ENCODE measurements at regions not wholly inside any gene's neighbourhood (a gene's known extent, or its start where the extent isn't known, plus 50 kb on each side); places are given as distances from the start of the nearest gene placed in this dataset.

DNA sequence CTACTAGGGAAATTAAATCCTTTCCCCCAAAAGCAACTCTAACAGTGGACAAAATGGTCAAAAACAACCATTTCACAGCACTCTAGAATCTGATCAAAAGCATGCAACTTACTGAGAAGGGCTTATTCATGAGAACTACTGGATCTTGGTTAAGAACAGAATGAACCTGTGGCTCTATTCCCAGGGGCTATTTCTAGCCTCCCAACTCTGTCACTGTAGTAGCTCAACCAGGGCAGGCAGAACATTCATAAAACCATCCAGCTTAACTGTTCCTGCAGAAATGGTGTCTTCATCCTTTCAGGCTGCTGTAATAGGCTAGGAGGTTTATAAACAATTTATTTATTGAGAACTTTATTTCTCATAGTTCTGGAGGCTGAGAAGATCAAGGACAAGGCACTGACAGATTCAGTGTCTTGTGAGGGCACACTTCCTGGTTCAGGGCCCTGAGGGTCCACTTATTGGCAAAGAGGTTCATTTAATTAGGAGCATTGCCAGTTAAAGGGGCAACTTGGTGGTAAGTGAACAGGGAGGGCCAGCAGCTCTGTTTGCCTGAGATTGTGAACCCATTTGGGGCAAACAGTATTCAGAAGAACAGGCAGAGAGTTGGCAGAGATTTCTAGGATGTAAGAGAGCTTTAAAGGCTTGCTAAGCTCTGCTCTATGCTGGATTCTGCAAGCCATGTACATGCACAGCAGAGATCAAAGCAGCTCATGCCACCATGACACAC lies 238.5 kb upstream of the FBXL7 start:
- TF ChIP-seq, protein P1, sequence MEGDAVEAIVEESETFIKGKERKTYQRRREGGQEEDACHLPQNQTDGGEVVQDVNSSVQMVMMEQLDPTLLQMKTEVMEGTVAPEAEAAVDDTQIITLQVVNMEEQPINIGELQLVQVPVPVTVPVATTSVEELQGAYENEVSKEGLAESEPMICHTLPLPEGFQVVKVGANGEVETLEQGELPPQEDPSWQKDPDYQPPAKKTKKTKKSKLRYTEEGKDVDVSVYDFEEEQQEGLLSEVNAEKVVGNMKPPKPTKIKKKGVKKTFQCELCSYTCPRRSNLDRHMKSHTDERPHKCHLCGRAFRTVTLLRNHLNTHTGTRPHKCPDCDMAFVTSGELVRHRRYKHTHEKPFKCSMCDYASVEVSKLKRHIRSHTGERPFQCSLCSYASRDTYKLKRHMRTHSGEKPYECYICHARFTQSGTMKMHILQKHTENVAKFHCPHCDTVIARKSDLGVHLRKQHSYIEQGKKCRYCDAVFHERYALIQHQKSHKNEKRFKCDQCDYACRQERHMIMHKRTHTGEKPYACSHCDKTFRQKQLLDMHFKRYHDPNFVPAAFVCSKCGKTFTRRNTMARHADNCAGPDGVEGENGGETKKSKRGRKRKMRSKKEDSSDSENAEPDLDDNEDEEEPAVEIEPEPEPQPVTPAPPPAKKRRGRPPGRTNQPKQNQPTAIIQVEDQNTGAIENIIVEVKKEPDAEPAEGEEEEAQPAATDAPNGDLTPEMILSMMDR (IDR thresholded peaks at IDR 0.05; ENCODE audit: low read depth, low read length, missing control alignments) = no peak
- H3K4me3 ChIP-seq (ENCODE audit: low read depth, low read length) = no peak overlapping the region
- no peak for DNase-seq (ENCODE audit: low read depth)

DNA sequence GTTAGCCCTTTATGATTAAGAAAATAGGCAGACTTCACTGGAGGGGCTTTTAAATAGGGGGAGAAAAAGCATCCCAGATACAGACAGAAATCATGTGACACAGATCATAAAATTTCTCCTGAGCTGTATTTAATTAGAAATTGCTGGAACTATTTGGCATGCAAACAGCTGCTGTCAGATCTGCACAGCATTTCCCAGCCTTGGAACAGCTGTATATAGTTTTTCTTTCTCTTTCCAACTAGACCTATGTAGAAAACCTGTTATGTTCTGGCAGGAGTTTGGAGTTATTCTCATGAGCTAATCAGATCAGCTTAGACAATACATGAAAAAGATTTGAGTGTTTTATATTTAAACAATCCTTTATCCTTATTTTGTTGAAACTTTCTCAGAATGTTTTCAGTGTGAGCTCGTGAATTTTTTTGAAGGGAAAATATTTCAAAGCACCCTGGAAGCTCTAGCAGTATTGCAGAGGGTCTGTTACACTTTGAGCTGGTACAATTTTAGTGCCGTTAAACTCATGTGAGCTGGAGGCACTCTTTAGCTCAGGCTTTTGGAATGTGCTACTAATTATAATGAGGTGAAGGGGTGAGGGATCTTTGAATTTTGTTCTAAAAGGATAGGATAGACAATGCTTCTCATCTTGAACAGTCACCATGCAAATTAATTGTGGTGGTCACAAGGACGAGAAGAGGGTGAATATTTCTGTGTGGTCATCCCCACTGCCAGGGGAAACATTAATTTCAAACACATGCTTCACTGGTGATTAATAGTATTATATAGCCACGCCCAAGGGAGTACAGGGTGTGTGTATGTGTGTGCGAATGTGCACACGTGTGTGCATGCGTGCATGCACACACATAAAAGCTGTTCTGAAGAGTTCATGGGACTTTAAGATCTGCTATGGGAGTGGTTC lies 239.4 kb upstream of the FBXL7 start:
- TF ChIP-seq, protein P1 (IDR thresholded peaks at IDR 0.05; ENCODE audit: low read depth, low read length, missing control alignments) = no peak
- no peak for DNase-seq (ENCODE audit: low read depth)
- H3K4me3 ChIP-seq (ENCODE audit: low read depth, low read length) = no peak overlapping the region

DNA sequence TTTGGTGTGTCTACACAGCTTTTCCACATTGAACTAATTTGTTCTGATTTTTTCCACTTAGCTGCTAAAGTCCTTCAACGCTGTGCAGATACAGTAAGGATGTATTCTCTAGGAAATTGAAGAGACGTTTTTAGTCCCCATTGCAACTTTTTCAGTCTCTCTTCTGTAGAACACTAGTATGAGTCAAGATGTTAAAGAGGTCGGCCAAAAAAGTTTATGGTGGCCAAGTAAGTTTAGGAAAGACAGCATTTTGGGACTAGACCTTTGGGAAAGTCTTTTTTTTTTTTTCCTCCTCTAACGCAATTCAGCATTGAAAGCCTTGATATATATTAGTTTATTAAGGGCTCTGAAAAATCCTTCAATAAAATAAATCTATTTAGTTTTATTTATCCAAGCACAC lies 243.5 kb upstream of the FBXL7 start:
- TF ChIP-seq, protein P1 (IDR thresholded peaks at IDR 0.05; ENCODE audit: low read depth, low read length, missing control alignments) = no peak
- H3K4me3 ChIP-seq (ENCODE audit: low read depth, low read length) = no peak overlapping the region
- DNase-seq (ENCODE audit: low read depth) = no peak

DNA sequence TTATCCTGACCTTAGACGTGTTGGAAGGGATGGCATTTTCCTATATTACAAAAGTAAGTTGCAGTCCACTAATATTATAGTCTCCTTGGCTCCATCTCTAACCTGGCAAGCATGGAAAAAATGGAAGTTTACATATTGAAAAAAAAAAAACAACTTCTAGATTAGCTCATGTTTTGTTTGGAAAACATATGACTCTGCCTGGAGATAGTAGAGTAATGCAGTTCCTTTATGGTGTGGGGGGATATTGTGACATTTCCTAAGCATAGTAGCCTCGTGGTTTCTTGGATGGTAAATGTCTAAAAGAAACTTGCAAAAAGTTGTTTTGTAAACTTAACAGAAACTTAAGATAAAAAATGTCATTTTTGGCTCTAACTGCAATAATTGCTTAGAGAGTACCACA lies 244.4 kb upstream of the FBXL7 start:
- TF ChIP-seq, protein P1 (IDR thresholded peaks at IDR 0.05; ENCODE audit: low read depth, low read length, missing control alignments) = no peak
- no peak for DNase-seq (ENCODE audit: low read depth)
- no peak overlapping the region for H3K4me3 ChIP-seq (ENCODE audit: low read depth, low read length)

DNA sequence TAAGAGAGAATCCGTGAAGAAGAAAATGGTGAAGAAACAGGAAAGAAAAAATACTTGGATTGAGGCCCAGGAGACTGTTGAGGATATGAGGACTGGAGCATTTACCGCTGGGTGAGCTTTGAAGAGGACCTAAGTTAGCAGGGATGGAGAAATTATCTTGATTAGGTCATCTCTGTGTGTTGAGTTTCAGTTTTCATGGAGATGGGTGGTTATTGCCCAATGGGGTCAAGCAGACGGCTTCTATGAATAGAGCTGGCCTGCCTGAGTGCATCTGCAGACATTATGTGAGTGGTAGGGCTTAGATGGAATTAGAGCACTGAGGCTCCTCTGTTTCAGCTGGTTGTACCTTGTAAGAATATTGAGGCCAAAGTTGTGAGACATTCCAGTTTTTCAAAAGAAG lies 245.4 kb upstream of the FBXL7 start:
- no peak for DNase-seq (ENCODE audit: low read depth)
- no peak overlapping the region for H3K4me3 ChIP-seq (ENCODE audit: low read depth, low read length)
- TF ChIP-seq, protein P1 (IDR thresholded peaks at IDR 0.05; ENCODE audit: low read depth, low read length, missing control alignments) = no peak

DNA sequence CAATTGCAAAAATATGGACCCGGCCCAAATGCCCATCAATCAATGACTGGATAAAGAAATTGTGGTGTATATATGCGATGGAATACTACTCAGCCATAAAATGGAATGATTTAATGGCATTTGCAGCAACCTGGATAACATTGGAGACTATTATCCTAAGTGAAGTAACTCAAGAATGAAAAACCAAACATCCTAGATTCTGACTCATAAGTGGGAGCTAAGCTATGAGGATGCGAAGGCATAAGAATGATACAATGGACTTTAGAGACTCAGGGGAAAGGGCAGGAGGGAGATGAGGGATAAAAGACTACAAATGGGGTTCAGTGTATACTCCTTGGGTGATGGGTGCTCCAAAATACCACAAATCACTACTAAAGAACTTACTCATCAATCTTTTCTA lies 247.6 kb upstream of the FBXL7 start:
- DNase-seq (ENCODE audit: low read depth) = no peak
- TF ChIP-seq, protein P1 (IDR thresholded peaks at IDR 0.05; ENCODE audit: low read depth, low read length, missing control alignments) = no peak
- no peak overlapping the region for H3K4me3 ChIP-seq (ENCODE audit: low read depth, low read length)
